ENCODE measurements at regions not wholly inside any gene's neighbourhood (a gene's known extent, or its start where the extent isn't known, plus 50 kb on each side); places are given as distances from the start of the nearest gene placed in this dataset.
A peak's percentile ranks its signal among the peaks of the same experiment; 100 is the strongest.

GRCh38 chrY:6786960-6787359, 123.5 kb upstream of the TBL1Y start:
- H3K79me2 ChIP-seq (replicated peaks; ENCODE audit: insufficient read depth, low read length): no peaks in the 10 kb centered on the region
- no peak overlapping the region for H2AFZ ChIP-seq (ENCODE audit: low read depth, low read length)
- H3K4me2 ChIP-seq (ENCODE audit: low read length): no peak overlapping the region
- H3K9me2 ChIP-seq (ENCODE audit: insufficient read depth, low read length): no peaks in the 10 kb centered on the region
- no peak overlapping the region for H3K4me3 ChIP-seq (ENCODE audit: low read length)
- H3F3A ChIP-seq (ENCODE audit: insufficient read depth, low read length, poor library complexity, severe bottlenecking): no peaks in the 10 kb centered on the region
- TF ChIP-seq EZH2 (IDR thresholded peaks at IDR 0.05; ENCODE audit: borderline replicate concordance, insufficient read depth, low read length, poor library complexity, severe bottlenecking) (no peak), REST (IDR thresholded peaks at IDR 0.05; ENCODE audit: borderline replicate concordance) (no peak)
- no peaks in the 10 kb centered on the region for H4K20me1 ChIP-seq (ENCODE audit: insufficient read depth)
- H3K9ac ChIP-seq (ENCODE audit: low read length): no peak overlapping the region
- H3K27ac ChIP-seq (ENCODE audit: low read length): no peak overlapping the region
- H3K27me3 ChIP-seq (ENCODE audit: insufficient read depth, low read depth, low read length): no peaks in the 10 kb centered on the region
- H3K36me3 ChIP-seq (ENCODE audit: insufficient read depth, low read length): no peaks in the 10 kb centered on the region
- H3K9me3 ChIP-seq (ENCODE audit: low read length): no peaks in the 10 kb centered on the region

GRCh38 chrY:6811633-6812032, 98.9 kb upstream of the TBL1Y start:
- H3K79me2 ChIP-seq (replicated peaks; ENCODE audit: insufficient read depth, low read length): no peaks in the 10 kb centered on the region
- no peaks in the 10 kb centered on the region for H3K9me3 ChIP-seq (ENCODE audit: low read length)
- H3K36me3 ChIP-seq (ENCODE audit: insufficient read depth, low read length): no peaks in the 10 kb centered on the region
- no peak overlapping the region for H3K27ac ChIP-seq (ENCODE audit: low read length)
- no peak overlapping the region for H3K4me2 ChIP-seq (ENCODE audit: low read length)
- no peaks in the 10 kb centered on the region for H3K27me3 ChIP-seq (ENCODE audit: insufficient read depth, low read depth, low read length)
- H3K9me2 ChIP-seq (ENCODE audit: insufficient read depth, low read length): no peaks in the 10 kb centered on the region
- peak; percentile 73 for TF ChIP-seq CTCF (IDR thresholded peaks at IDR 0.05; ENCODE audit: poor library complexity, severe bottlenecking)
- no peak for TF ChIP-seq EP300 (conservative IDR thresholded peaks at IDR 0.05; ENCODE audit: poor library complexity, severe bottlenecking)
- TF ChIP-seq TAF1 (IDR thresholded peaks at IDR 0.05; ENCODE audit: low read depth): no peak
- TF ChIP-seq RAD21 (conservative IDR thresholded peaks at IDR 0.05): peak; percentile 79
- TF ChIP-seq REST (IDR thresholded peaks at IDR 0.05; ENCODE audit: borderline replicate concordance): no peak
- TF ChIP-seq SMC3 (conservative IDR thresholded peaks at IDR 0.05; ENCODE audit: poor library complexity): peak; percentile 80
- H4K20me1 ChIP-seq (ENCODE audit: insufficient read depth): no peaks in the 10 kb centered on the region
- H3F3A ChIP-seq (ENCODE audit: insufficient read depth, low read length, poor library complexity, severe bottlenecking): no peaks in the 10 kb centered on the region
- no peak overlapping the region for H2AFZ ChIP-seq (ENCODE audit: low read depth, low read length)
- no peak overlapping the region for H3K4me3 ChIP-seq (ENCODE audit: low read length)
- H3K9ac ChIP-seq (ENCODE audit: low read length): no peak overlapping the region

Small RNAs in the stretch of these regions (small RNA-seq; reads per million reads assigned to genes)
- gene AC013412.1 (0 reads per million in 3 experiments), gene SRIP3 (0 to 0.08 (median 0) reads per million in 3 experiments)

All from neural cell (in vitro differentiated cells).